Neural crest cell (in vitro differentiated cells): ENCODE measurements at regions not wholly inside any gene's neighbourhood (a gene's known extent, or its start where the extent isn't known, plus 50 kb on each side); places are given as distances from the start of the nearest gene placed in this dataset.
"Not testable (repeated sequence)": the region's sequence is repeated elsewhere in the genome, so short reads cannot be mapped to it uniquely, and the experiment has no call there.

Experiments
- DNase-seq: peaks from one replicate; pipeline ENCODE4 v3.0.0; 2021; ENCODE audit warnings: low read depth, mixed read lengths, low spot score
- H3K27ac Mint-ChIP-seq: one replicate; pipeline ENCODE4 v1.8.0; 2021; ENCODE audit warnings: mild to moderate bottlenecking, mixed read lengths; ENCODE audit not compliant: unreplicated experiment
- H3K27me3 Mint-ChIP-seq: 2 replicates; pipeline ENCODE4 v1.8.0; 2021; ENCODE audit warnings: low read depth, mild to moderate bottlenecking, mixed read lengths
- H3K36me3 Mint-ChIP-seq: 2 replicates; pipeline ENCODE4 v1.8.0; 2021; ENCODE audit warnings: low read depth, mild to moderate bottlenecking, mixed read lengths
- H3K4me1 Mint-ChIP-seq: 2 replicates; pipeline ENCODE4 v1.8.0; 2021; ENCODE audit warnings: mixed read lengths
- H3K4me3 Mint-ChIP-seq: one replicate; pipeline ENCODE4 v1.8.0; 2021; ENCODE audit warnings: mild to moderate bottlenecking, mixed read lengths
- H3K9me3 Mint-ChIP-seq: 2 replicates; pipeline ENCODE4 v1.8.0; 2021; ENCODE audit warnings: mixed read lengths
- TF ChIP-seq, protein P1 (sequence below): fragments of 200-600 bp; sonication (generic); conservative IDR thresholded peaks from 2 replicates; pipeline ENCODE4 v1.5.0; 2021; ENCODE audit warnings: antibody characterized with exemption, mild to moderate bottlenecking

DNA sequence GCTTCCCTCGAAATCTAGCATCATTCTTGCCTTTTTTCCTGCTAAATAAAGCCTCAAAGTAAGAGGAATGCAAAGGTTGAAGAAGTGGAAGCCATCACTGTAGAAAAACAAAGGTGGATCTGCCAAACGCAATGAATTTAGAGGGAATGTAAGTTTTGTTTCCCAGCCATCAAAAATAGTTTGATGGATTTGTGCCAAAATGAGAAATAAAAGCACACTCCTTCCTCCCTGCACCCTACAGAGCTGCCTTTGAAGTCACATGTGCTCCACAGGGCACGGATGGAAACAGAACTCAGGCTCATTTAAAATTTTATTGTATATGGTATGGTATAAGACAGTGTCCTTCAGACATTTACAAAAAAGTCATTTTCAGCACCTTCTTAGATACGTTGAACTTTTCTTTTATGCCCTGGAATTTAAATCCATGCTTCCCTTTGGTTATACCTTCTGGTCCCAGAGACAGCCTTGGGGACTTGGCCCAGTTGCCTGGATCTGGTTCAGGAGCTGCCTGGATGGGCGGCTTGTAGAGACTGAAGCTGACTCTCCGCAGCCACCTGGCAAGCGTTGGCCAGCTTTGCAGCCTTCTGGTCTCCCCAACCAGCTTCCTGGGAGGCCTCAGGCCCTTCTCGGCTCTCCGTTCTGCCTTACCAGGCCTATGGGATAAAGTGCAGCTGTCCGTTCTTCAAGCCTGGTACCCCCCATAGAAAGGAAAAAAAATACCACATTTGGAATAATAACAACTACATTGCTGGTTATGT lies 228.5 kb upstream of the NEBL start:
- H3K4me1 Mint-ChIP-seq = no peaks in the 10 kb centered on the region
- no peak for DNase-seq
- H3K36me3 Mint-ChIP-seq = peaks cover 3% of the 10 kb centered on the region
- TF ChIP-seq, protein P1, sequence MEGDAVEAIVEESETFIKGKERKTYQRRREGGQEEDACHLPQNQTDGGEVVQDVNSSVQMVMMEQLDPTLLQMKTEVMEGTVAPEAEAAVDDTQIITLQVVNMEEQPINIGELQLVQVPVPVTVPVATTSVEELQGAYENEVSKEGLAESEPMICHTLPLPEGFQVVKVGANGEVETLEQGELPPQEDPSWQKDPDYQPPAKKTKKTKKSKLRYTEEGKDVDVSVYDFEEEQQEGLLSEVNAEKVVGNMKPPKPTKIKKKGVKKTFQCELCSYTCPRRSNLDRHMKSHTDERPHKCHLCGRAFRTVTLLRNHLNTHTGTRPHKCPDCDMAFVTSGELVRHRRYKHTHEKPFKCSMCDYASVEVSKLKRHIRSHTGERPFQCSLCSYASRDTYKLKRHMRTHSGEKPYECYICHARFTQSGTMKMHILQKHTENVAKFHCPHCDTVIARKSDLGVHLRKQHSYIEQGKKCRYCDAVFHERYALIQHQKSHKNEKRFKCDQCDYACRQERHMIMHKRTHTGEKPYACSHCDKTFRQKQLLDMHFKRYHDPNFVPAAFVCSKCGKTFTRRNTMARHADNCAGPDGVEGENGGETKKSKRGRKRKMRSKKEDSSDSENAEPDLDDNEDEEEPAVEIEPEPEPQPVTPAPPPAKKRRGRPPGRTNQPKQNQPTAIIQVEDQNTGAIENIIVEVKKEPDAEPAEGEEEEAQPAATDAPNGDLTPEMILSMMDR = no peak
- no peak overlapping the region for H3K4me3 Mint-ChIP-seq
- H3K9me3 Mint-ChIP-seq = peaks cover 4% of the 10 kb centered on the region
- H3K27me3 Mint-ChIP-seq = no peaks in the 10 kb centered on the region
- H3K27ac Mint-ChIP-seq = no peak overlapping the region

DNA sequence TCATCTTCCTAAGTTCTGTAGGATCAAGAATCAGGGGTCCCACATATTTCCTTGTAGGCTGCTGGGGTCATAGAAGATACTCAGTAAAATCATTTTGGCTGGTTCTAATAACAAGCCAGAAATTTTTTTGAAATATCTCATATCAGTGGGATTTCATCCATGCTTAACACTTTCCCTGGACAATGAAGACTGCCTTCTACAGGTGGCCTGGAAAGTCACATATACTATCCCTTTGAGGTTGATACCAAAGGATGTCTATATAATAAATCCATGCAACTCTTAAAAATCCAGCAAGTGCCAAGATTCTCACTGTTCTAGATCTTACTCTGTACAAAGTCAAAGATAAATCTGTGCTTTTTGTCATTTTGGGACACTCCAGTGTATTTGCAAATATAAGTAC lies 225.8 kb upstream of the NEBL start:
- Mint-ChIP-seq H3K27ac (no peak overlapping the region), H3K9me3 (peaks cover 4% of the 10 kb centered on the region), H3K36me3 (peaks cover 3% of the 10 kb centered on the region), H3K4me3 (no peak overlapping the region), H3K4me1 (no peaks in the 10 kb centered on the region), H3K27me3 (no peaks in the 10 kb centered on the region)
- DNase-seq = no peak
- TF ChIP-seq, protein P1 = no peak

DNA sequence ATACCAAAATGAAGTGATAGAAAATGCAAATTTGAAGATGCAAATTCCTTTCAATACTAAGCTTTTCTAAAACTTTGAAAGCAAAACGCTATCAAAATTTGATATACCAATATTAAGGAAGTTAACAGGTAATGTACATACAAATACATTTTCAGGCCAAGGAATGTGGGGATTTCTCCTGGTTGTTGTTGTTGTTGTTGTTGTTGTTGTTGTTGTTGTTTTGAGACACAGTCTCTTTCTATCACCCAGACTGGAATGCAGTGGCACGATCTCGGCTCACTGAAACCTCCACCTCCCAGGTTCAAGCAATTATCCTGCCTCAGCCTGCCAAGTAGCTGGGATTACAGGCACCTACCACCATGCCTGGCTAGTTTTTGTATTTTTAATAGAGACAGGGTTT lies 224.7 kb upstream of the NEBL start:
- not testable (repeated sequence) for H3K27me3 Mint-ChIP-seq, H3K9me3 Mint-ChIP-seq, H3K27ac Mint-ChIP-seq, H3K4me1 Mint-ChIP-seq, DNase-seq, H3K36me3 Mint-ChIP-seq, H3K4me3 Mint-ChIP-seq

DNA sequence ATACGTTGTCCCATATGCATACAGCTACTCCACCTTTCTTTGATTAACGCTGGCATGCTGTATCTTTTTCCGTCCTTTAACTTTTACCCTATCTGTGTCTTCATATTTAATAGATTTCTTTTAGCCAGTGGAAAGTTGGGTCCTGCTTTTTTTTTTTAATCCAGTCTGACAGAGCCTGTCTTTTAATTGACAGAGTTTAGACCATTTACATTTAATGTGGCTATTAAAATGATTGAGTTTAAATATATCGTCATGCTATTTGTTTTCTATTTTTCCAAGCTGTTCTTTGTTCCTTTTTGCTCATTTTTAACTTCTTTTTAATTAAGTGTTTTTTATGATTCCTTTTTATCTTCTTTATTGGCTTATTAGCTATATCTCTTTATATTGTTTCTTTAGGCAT lies 217.6 kb upstream of the NEBL start:
- H3K9me3 Mint-ChIP-seq = peaks cover 8% of the 10 kb centered on the region
- no peaks in the 10 kb centered on the region for H3K27me3 Mint-ChIP-seq
- peaks cover 12% of the 10 kb centered on the region for H3K36me3 Mint-ChIP-seq
- peaks cover 11% of the 10 kb centered on the region for H3K4me1 Mint-ChIP-seq
- H3K4me3 Mint-ChIP-seq = no peak overlapping the region
- DNase-seq = no peak
- TF ChIP-seq, protein P1 = no peak
- no peak overlapping the region for H3K27ac Mint-ChIP-seq

DNA sequence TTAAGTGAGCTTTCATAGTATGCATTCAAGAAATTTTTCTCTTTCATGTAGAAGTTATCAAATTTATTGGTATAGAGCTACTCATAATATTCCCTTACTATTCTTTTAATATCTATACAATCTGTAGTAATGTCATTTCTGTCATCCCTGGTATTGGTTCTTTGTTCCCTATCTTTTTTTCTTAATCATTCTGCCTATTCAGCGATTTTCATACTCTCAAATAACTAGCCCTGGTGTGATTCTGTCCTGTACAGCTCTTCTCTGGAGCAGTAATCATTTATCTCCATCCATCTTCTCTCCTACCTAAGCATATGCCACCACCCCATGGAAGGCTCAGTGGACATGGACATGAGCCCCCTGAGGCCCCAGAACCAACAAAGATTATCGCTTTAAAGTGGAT lies 213.2 kb upstream of the NEBL start:
- Mint-ChIP-seq H3K27ac (no peak overlapping the region), H3K9me3 (peaks cover 20% of the 10 kb centered on the region), H3K4me3 (no peak overlapping the region), H3K4me1 (peaks cover 13% of the 10 kb centered on the region), H3K27me3 (peaks cover 2% of the 10 kb centered on the region), H3K36me3 (peaks cover 22% of the 10 kb centered on the region)
- TF ChIP-seq, protein P1 = no peak
- DNase-seq = no peak

DNA sequence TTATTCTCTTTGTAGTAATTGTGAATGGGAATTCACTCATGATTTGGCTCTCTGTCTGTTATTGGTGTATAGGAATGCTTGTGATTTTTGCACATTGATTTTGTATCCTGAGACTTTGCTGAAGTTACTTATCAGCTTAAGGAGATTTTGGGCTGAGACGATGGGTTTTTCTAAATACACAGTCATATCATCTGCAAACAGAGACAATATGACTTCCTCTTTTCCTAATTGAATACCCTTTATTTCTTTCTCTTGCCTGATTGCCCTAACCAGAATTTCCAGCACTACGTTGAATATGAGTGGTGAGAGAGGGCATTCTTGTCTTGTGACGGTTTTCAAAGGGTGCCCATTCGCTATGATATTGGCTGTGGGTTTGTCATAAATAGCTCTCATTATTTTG lies 209.8 kb upstream of the NEBL start:
- Mint-ChIP-seq H3K9me3 (peaks cover 18% of the 10 kb centered on the region), H3K36me3 (peaks cover 21% of the 10 kb centered on the region), H3K4me1 (peaks cover 14% of the 10 kb centered on the region)
- DNase-seq, H3K4me3 Mint-ChIP-seq, H3K27ac Mint-ChIP-seq, H3K27me3 Mint-ChIP-seq: not testable (repeated sequence)

DNA sequence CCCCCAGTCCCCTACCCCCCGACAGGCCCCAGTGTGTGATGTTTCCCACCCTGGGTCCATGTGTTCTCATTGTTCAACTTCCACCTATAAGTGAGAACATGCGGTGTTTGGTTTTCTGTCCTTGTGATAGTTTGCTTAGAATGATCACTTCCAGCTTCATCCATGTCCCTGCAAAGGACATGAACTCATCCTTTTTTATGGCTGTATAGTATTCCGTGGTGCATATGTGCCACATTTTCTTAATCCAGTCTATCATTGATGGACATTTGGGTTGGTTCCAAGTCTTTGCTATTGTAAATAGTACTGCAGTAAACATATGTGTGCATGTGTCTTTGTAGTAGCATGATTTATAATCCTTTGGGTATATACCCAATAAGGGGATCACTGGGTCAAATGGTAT lies 208.2 kb upstream of the NEBL start:
- DNase-seq = not testable (repeated sequence)
- H3K4me1 Mint-ChIP-seq = peaks cover 23% of the 10 kb centered on the region

More for the DNA sequence above, 208.2 kb upstream of the NEBL start:
- Mint-ChIP-seq H3K36me3 (peaks cover 18% of the 10 kb centered on the region), H3K9me3 (peaks cover 15% of the 10 kb centered on the region)
- H3K27ac Mint-ChIP-seq, H3K27me3 Mint-ChIP-seq, H3K4me3 Mint-ChIP-seq: not testable (repeated sequence)
